HepG2 (cell line): ENCODE measurements at regions not wholly inside any gene's neighbourhood (a gene's known extent, or its start where the extent isn't known, plus 50 kb on each side); places are given as distances from the start of the nearest gene placed in this dataset.

Source experiments
- ATAC-seq: fragments of 200-7000 bp; cut with Tn5 transposase; 3 replicates; pipeline ENCODE4 v1.9.1; 2020; ENCODE audit warnings: mild to moderate bottlenecking, moderate library complexity
- BruUV-seq: library from RNA; stranded (reverse); fragments of 400-500 nt; replicated peaks from 2 replicates; lab custom pipeline; 2021; lab: Mats Ljungman, UMichigan
- CTCF ChIA-PET: fragments of 300-600 bp; formaldehyde crosslinking; extraction: SDS; loops from one replicate; lab custom pipeline; 2021; ENCODE audit warnings: low total read pairs, inconsistent platforms, low intra/inter-chr PET ratio; lab: Yijun Ruan, JAX
- POLR2A ChIA-PET: fragments of 350-600 bp; sonication (Branson Sonifier 250); formaldehyde crosslinking; loops from one replicate; lab custom pipeline; 2020; ENCODE audit warnings: antibody characterized with exemption, inconsistent platforms; lab: Yijun Ruan, JAX
- DNase-seq: peaks from one replicate; pipeline ENCODE4 v3.0.0-alpha.2; 2015; ENCODE audit warnings: low spot score
- FAIRE-seq: peaks from 3 replicates; lab custom pipeline; 2011; peaks lifted over from hg19 to GRCh38; lab: Jason Lieb, UNC
- H2AFZ ChIP-seq: one replicate; pipeline ENCODE4 v1.6.1; 2011; ENCODE audit warnings: low read length, inconsistent platforms
- H3K27ac ChIP-seq: fragments of 300-600 bp; 3 replicates; pipeline ENCODE4 v1.8.0; 2011; ENCODE audit warnings: mixed run types, mild to moderate bottlenecking, mixed read lengths, low read length, inconsistent platforms; ENCODE audit not compliant: insufficient read depth; ENCODE audit errors: extremely low read length
- H3K27me3 ChIP-seq, 2 experiments: fragments of 200-600 bp in 1 of 2; 2 replicates in 1 of 2; 3 replicates in 1 of 2; pipeline versions ENCODE4 v1.6.0 to v1.8.0; 2011; ENCODE audit warnings: low read length in 2 of 2, mild to moderate bottlenecking in 2 of 2, moderate library complexity in 2 of 2, inconsistent platforms in 1 of 2; ENCODE audit not compliant: insufficient read depth in 2 of 2, control insufficient read depth in 1 of 2
- H3K36me3 ChIP-seq, 2 experiments: fragments of 200-600 bp in 1 of 2; replicated peaks in 1 of 2; 2 replicates in 1 of 2; 3 replicates in 1 of 2; pipeline versions ENCODE4 v1.5.1 to v1.8.0; 2011; ENCODE audit warnings: low read length in 2 of 2, inconsistent platforms in 1 of 2; ENCODE audit not compliant: insufficient read depth in 2 of 2, control insufficient read depth in 1 of 2
- H3K4me1 ChIP-seq: 2 replicates; pipeline ENCODE4 v1.5.1; 2012; ENCODE audit warnings: low read length, inconsistent platforms; ENCODE audit not compliant: insufficient read depth
- H3K4me2 ChIP-seq: 2 replicates; pipeline ENCODE4 v1.6.0; 2011; ENCODE audit warnings: low read depth, low read length, inconsistent platforms
- H3K4me3 ChIP-seq, 3 experiments: fragments of 200-600 bp in 1 of 3; sonication (generic), shearing (Covaris generic) in 1 of 3; replicated peaks in 1 of 3; 2 replicates each; pipeline ENCODE4 v1.5.1; 2011 to 2016; ENCODE audit warnings: low read length in 3 of 3, inconsistent platforms in 2 of 3, low read depth in 2 of 3, mild to moderate bottlenecking in 2 of 3, control low read depth in 1 of 3, mixed read lengths in 1 of 3; ENCODE audit not compliant: insufficient read depth in 1 of 3
- H3K79me2 ChIP-seq: one replicate; pipeline ENCODE4 v1.6.1; 2011; ENCODE audit warnings: low read length, inconsistent platforms; ENCODE audit not compliant: insufficient read depth
- H3K9ac ChIP-seq: 2 replicates; pipeline ENCODE4 v1.6.0; 2011; ENCODE audit warnings: mild to moderate bottlenecking, low read depth, low read length, inconsistent platforms; ENCODE audit not compliant: insufficient read depth
- H3K9me3 ChIP-seq: 2 replicates; pipeline ENCODE4 v1.5.1; 2012; ENCODE audit warnings: mild to moderate bottlenecking, low read length
- H4K20me1 ChIP-seq: 2 replicates; pipeline ENCODE4 v1.6.0; 2011; ENCODE audit warnings: inconsistent platforms, mild to moderate bottlenecking, low read length, moderate library complexity; ENCODE audit not compliant: insufficient read depth
- ATM ChIP-seq: fragments of 450-650 bp; IDR thresholded peaks from 2 replicates; pipeline ENCODE4 v1.7.1; 2017; ENCODE audit warnings: mild to moderate bottlenecking, borderline replicate concordance
- PAF1 ChIP-seq: IDR thresholded peaks from 2 replicates; pipeline ENCODE4 v1.6.1; 2016; ENCODE audit warnings: missing genetic modification reagents, missing compliant biosample characterization
- ZNF142 ChIP-seq: sonication (generic); formaldehyde crosslinking; IDR thresholded peaks from 2 replicates; pipeline ENCODE4 v1.4.0; 2020; ENCODE audit warnings: missing genetic modification reagents
- ZNF512 ChIP-seq: sonication (generic); formaldehyde crosslinking; IDR thresholded peaks from 2 replicates; pipeline ENCODE4 v1.4.0; 2020; ENCODE audit warnings: mild to moderate bottlenecking, missing genetic modification reagents
- ZNF687 ChIP-seq: sonication (generic); formaldehyde crosslinking; IDR thresholded peaks from 2 replicates; pipeline ENCODE4 v1.5.1; 2020; ENCODE audit warnings: mild to moderate bottlenecking, missing genetic modification reagents, moderate library complexity
- ZNF710 ChIP-seq: sonication (generic); formaldehyde crosslinking; IDR thresholded peaks from 2 replicates; pipeline ENCODE4 v1.5.0; 2020; ENCODE audit warnings: mild to moderate bottlenecking, missing genetic modification reagents, borderline replicate concordance
- WGBS: methylation state at CpG from one replicate; pipeline ENCODE4 v1.1.6; 2017; ENCODE audit warnings: low lambda C conversion rate; 5-methylcytosine and 5-hydroxymethylcytosine counted together
- in situ Hi-C: cut with HindIII; loops from 2 replicates; pipeline ENCODE4 v1.10.0; 2017; ENCODE audit warnings: low pct_unique_long_range_greater_than_20kb; ENCODE audit not compliant: extremely low pct_ligation_motif_present
- intact Hi-C: fragments of 100-400 bp; cut with micrococcal nuclease; formaldehyde crosslinking; loops from one replicate; pipeline ENCODE4 v1.10.0; 2022; ENCODE audit not compliant: unreplicated experiment

DNA sequence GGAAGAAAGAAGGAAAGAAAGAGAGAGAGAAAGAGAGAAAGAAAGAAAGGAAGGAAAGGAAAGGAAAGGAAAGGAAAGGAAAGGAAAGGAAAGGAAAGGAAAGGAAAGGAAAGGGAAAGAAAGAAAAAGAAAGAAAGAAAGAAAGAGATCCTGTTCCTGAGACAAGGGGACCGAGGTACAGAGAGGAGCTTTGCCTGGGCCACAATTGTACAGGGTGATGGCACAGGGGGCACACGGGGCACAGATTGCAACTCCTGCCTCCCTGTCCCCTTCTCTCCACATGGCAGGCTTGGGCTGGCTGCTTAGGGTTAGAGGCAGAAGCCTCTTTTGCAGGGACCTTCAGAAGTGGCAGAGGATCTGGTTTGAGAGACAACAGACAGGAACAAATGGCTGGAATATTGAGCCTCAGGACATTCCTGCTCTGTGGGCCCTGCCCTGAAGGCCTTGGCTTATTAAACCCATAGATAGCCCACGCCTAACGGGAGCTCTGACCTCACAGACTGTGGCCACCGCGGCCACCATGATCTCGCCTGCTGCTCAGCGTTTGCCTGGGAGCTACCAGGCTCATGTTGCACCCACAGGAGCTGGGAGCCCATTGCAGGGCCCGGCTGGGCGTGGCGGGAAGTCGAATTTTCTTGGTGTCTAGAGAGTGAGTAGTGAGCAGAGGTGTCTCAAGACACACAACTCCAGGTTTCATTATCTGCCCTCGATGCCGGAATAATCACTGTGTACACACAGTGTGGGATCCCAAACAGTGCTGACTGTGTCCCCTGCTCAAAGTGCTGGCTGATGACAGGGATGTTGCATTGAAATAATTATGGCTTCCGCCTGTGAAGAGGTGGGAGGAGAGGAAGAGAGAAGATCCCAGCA is 147.9 kb upstream of the NCOR2 start:
- no peaks in the 10 kb centered on the region for H3K9me3 ChIP-seq
- peaks cover 2 to 43% of the 10 kb centered on the region in 2 experiments; a peak in 4 of 5 replicates for H3K27me3 ChIP-seq
- BruUV-seq, result no TSS peak
- H4K20me1 ChIP-seq, result no peaks in the 10 kb centered on the region; the same call in 1 of the 2 replicates
- peaks cover 26% of the 10 kb centered on the region for H3K4me1 ChIP-seq
- peak; percentile 65 for ATAC-seq
- intact Hi-C loops (no loop called here), in situ Hi-C loops (no loop called here)
- WGBS, result 16% methylated on average over 4 of the region's 15 CpGs
- peak overlapping the region in 1 of 3 experiments; percentile 22; a peak in 1 of 6 replicates for H3K4me3 ChIP-seq
- H3K36me3 ChIP-seq, result no peaks in the 10 kb centered on the region
- no peak overlapping the region for H2AFZ ChIP-seq
- no peak overlapping the region for H3K9ac ChIP-seq
- no peak for DNase-seq
- no peak overlapping the region for H3K27ac ChIP-seq
- POLR2A ChIA-PET, result no interaction called here
- TF ChIP-seq ATM (0 out of 2 replicates have a peak, but pooled peaks have one; percentile 16), ZNF710 (no peak), PAF1 (no peak), ZNF512 (CRISPR knock-in tag) (peak; percentile 83; the same call in 1 of the 2 replicates), ZNF142 (peak; percentile 25; the same call in 1 of the 2 replicates), ZNF687 (CRISPR knock-in tag) (peak; percentile 17; the same call in 1 of the 2 replicates)
- CTCF ChIA-PET, result no interaction called here
- FAIRE-seq, result no peak
- H3K4me2 ChIP-seq, result peak overlapping the region; percentile 59
- H3K79me2 ChIP-seq, result no peaks in the 10 kb centered on the region
